ENCODE measurements at regions not wholly inside any gene's neighbourhood (a gene's known extent, or its start where the extent isn't known, plus 50 kb on each side); places are given as distances from the start of the nearest gene placed in this dataset.

DNA sequence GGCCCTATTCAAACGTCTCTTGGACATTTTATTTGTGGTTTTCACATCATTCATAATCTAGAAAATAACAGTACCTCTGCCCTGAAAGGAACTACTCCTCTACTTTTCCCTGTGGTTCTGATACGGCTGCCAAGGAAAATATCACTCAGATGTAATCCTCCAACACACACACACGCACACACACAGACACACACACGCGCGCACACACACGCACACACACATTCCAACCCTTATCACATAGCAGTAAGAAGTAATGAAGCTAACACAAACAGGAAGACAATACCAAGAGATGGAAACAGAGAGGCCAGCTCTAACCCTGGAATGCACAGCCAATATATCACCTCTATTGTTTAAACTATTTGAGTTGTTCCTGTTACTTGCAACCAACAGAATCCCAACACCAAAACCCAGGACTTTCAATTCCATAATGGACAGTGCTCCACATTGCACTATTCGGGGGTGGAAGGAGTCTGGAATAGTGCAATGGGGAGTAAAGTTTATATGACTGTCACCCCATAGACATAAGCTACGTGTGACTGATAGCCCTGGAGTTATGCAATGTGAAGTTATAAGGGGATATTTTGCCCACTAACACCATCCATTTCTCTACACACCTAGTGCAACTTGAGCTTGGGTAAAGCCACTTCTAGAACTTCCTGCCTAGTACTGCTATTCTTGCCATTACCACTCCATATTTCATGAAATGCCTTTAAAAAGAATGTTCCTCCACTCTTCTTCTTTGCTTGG lies 71.3 kb upstream of the FNDC3B start:
- no peak for TF ChIP-seq POLR2A (IDR thresholded peaks at IDR 0.05)
- TF ChIP-seq, protein P1, sequence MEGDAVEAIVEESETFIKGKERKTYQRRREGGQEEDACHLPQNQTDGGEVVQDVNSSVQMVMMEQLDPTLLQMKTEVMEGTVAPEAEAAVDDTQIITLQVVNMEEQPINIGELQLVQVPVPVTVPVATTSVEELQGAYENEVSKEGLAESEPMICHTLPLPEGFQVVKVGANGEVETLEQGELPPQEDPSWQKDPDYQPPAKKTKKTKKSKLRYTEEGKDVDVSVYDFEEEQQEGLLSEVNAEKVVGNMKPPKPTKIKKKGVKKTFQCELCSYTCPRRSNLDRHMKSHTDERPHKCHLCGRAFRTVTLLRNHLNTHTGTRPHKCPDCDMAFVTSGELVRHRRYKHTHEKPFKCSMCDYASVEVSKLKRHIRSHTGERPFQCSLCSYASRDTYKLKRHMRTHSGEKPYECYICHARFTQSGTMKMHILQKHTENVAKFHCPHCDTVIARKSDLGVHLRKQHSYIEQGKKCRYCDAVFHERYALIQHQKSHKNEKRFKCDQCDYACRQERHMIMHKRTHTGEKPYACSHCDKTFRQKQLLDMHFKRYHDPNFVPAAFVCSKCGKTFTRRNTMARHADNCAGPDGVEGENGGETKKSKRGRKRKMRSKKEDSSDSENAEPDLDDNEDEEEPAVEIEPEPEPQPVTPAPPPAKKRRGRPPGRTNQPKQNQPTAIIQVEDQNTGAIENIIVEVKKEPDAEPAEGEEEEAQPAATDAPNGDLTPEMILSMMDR (IDR thresholded peaks at IDR 0.05), result no peak

Data from prostate gland (tissue), 2 donors.